OCI-LY1 (cell line): ENCODE measurements at regions not wholly inside any gene's neighbourhood (a gene's known extent, or its start where the extent isn't known, plus 50 kb on each side); places are given as distances from the start of the nearest gene placed in this dataset.

Experiments used
- H2AFZ ChIP-seq: fragments of 200-600 bp; sonication (generic), shearing (Covaris generic); 2 replicates; pipeline ENCODE4 v1.6.0; 2014; ENCODE audit warnings: antibody characterized with exemption, mild to moderate bottlenecking, low read length
- H3F3A ChIP-seq: fragments of 200-600 bp; sonication (generic), shearing (Covaris generic); 2 replicates; pipeline ENCODE4 v1.6.0; 2014; ENCODE audit warnings: mild to moderate bottlenecking, antibody characterized with exemption, low read length, moderate library complexity; ENCODE audit not compliant: insufficient read depth
- H3K27ac ChIP-seq: fragments of 200-600 bp; sonication (generic); 2 replicates; pipeline ENCODE4 v1.5.1; 2014; ENCODE audit warnings: low read length, mixed run types, mild to moderate bottlenecking, low read depth; ENCODE audit not compliant: poor library complexity, severe bottlenecking
- H3K27me3 ChIP-seq: fragments of 200-600 bp; sonication (generic); 2 replicates; pipeline ENCODE4 v1.6.0; 2014; ENCODE audit warnings: antibody characterized with exemption, mild to moderate bottlenecking, low read length, moderate library complexity; ENCODE audit not compliant: insufficient read depth
- H3K36me3 ChIP-seq: fragments of 200-600 bp; sonication (generic); 2 replicates; pipeline ENCODE4 v1.6.1; 2014; ENCODE audit warnings: mild to moderate bottlenecking, antibody characterized with exemption, low read length, moderate library complexity, mixed read lengths; ENCODE audit not compliant: insufficient read depth
- H3K4me1 ChIP-seq: fragments of 200-600 bp; sonication (generic); 2 replicates; pipeline ENCODE4 v1.5.1; 2014; ENCODE audit warnings: mild to moderate bottlenecking, low read length, moderate library complexity; ENCODE audit not compliant: insufficient read depth, severe bottlenecking
- H3K4me2 ChIP-seq: fragments of 200-600 bp; sonication (generic), shearing (Covaris generic); 2 replicates; pipeline ENCODE4 v1.6.1; 2014; ENCODE audit warnings: low read length
- H3K4me3 ChIP-seq: fragments of 200-600 bp; sonication (generic); 2 replicates; pipeline ENCODE4 v1.5.1; 2014; ENCODE audit warnings: low read length, low read depth, mild to moderate bottlenecking, mixed read lengths; ENCODE audit not compliant: poor library complexity, severe bottlenecking
- H3K79me2 ChIP-seq: fragments of 200-600 bp; shearing (Covaris generic); 2 replicates; pipeline ENCODE4 v1.6.1; 2016; ENCODE audit warnings: mixed run types, low read length, mixed read lengths; ENCODE audit not compliant: insufficient read depth
- H3K9ac ChIP-seq: fragments of 200-600 bp; sonication (generic), shearing (Covaris generic); 2 replicates; pipeline ENCODE4 v1.6.1; 2014; ENCODE audit warnings: mild to moderate bottlenecking, low read length, mixed read lengths
- H3K9me2 ChIP-seq: fragments of 200-600 bp; sonication (generic), shearing (Covaris generic); 2 replicates; pipeline ENCODE4 v1.6.1; 2014; ENCODE audit warnings: low read depth, mild to moderate bottlenecking, low read length, mixed read lengths
- H3K9me3 ChIP-seq: fragments of 200-600 bp; shearing (Covaris generic); 2 replicates; pipeline ENCODE4 v1.6.1; 2014; ENCODE audit warnings: low read length, mixed read lengths
- H4K20me1 ChIP-seq: fragments of 200-600 bp; sonication (generic), shearing (Covaris generic); 2 replicates; pipeline ENCODE4 v1.6.0; 2016; ENCODE audit warnings: mild to moderate bottlenecking, low read length; ENCODE audit not compliant: insufficient read depth
- CTCF ChIP-seq: fragments of 200-600 bp; sonication (generic), shearing (Covaris generic); IDR thresholded peaks from 2 replicates; pipeline ENCODE4 v1.5.1; 2017; ENCODE audit warnings: mild to moderate bottlenecking, antibody characterized with exemption, low read length, moderate library complexity, mixed read lengths
- EZH2 ChIP-seq: fragments of 200-600 bp; sonication (generic), shearing (Covaris generic); IDR thresholded peaks from 2 replicates; pipeline ENCODE4 v1.8.0; 2017; ENCODE audit warnings: borderline replicate concordance, mixed run types, mild to moderate bottlenecking, antibody characterized with exemption, low read length, moderate library complexity, mixed read lengths

- H4K20me1 ChIP-seq: no peaks in the 10 kb centered on the region
- H3K36me3 ChIP-seq: no peaks in the 10 kb centered on the region
- no peak overlapping the region for H3K9ac ChIP-seq
- H3F3A ChIP-seq: no peaks in the 10 kb centered on the region
- no peak overlapping the region for H3K4me2 ChIP-seq
- no peak overlapping the region for H2AFZ ChIP-seq
- no peak for TF ChIP-seq EZH2
- no peak for TF ChIP-seq CTCF
- H3K4me1 ChIP-seq: no peaks in the 10 kb centered on the region
- H3K27me3 ChIP-seq: no peaks in the 10 kb centered on the region
- no peak overlapping the region for H3K4me3 ChIP-seq
- H3K9me2 ChIP-seq: no peaks in the 10 kb centered on the region
- H3K9me3 ChIP-seq: no peaks in the 10 kb centered on the region
- H3K79me2 ChIP-seq: no peaks in the 10 kb centered on the region
- H3K27ac ChIP-seq: no peak overlapping the region
These were observed 123.2 kb upstream of the BTBD3 start for GRCh38 chr20:11794525-11794924.

GRCh38 chr20:11795071-11795615, 122.5 kb upstream of the BTBD3 start:
- Histone ChIP-seq H3F3A (no peaks in the 10 kb centered on the region), H4K20me1 (no peaks in the 10 kb centered on the region), H3K9me3 (no peaks in the 10 kb centered on the region), H3K79me2 (no peaks in the 10 kb centered on the region), H2AFZ (no peak overlapping the region), H3K27ac (no peak overlapping the region), H3K36me3 (no peaks in the 10 kb centered on the region), H3K4me3 (no peak overlapping the region), H3K4me1 (no peaks in the 10 kb centered on the region), H3K27me3 (no peaks in the 10 kb centered on the region), H3K9me2 (no peaks in the 10 kb centered on the region), H3K9ac (no peak overlapping the region), H3K4me2 (no peak overlapping the region)
- no peak for TF ChIP-seq CTCF
- no peak for TF ChIP-seq EZH2

- Histone ChIP-seq H4K20me1 (no peaks in the 10 kb centered on the region), H3K9me2 (no peaks in the 10 kb centered on the region), H3F3A (no peaks in the 10 kb centered on the region), H3K27ac (no peak overlapping the region), H3K4me1 (no peaks in the 10 kb centered on the region), H3K27me3 (no peaks in the 10 kb centered on the region), H3K9me3 (no peaks in the 10 kb centered on the region), H2AFZ (no peak overlapping the region), H3K4me2 (no peak overlapping the region), H3K9ac (no peak overlapping the region), H3K4me3 (no peak overlapping the region), H3K79me2 (no peaks in the 10 kb centered on the region), H3K36me3 (no peaks in the 10 kb centered on the region)
- no peak for TF ChIP-seq EZH2
- TF ChIP-seq CTCF: no peak
These were observed 121.7 kb upstream of the BTBD3 start for GRCh38 chr20:11796026-11796425.
